ENCODE measurements at regions not wholly inside any gene's neighbourhood (a gene's known extent, or its start where the extent isn't known, plus 50 kb on each side); places are given as distances from the start of the nearest gene placed in this dataset.

DNA sequence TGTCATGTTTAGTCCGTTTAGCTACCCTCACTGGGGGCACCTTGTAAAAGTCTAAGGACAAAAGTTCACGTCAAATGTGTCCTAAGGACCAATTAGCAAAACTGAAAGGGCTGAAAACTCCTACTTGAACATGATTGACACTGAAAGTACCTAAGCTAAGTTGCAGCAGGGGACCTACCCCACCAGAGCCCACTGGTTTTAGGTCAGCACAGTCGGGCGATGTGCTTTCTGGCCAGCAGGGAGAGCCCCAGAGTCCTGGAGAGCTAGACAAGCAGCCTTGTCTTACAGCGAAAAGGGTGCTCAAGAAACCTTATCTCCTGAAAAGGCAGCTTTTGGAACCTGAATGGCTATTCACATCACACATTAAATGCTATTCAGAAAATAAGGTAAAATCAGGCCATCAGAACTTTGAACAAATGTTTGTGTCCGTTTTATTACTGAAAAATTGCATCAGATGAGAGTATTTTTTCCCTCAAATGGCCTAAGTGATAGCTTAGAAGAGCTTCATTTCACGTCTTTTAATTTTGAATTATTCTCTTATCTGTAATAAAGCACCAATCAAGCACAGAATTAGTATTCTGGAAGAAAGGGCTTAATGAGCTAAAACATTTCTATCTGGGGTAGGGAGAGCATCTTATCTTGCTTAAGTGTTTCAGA lies 52.2 kb upstream of the MKI67 start:
- WGBS, 2 donors = 49 to 54% methylated on average over 7 of the region's 7 CpGs
- no peak overlapping the region for H3K4me3 ChIP-seq (ENCODE audit: low read depth, poor library complexity, severe bottlenecking)
- peak in 1 of 2 donors; percentile 57 for DNase-seq (ENCODE audit: low spot score in 2 of 2)
- no peak for TF ChIP-seq POLR2A (IDR thresholded peaks at IDR 0.05)
- TF ChIP-seq, protein P1, sequence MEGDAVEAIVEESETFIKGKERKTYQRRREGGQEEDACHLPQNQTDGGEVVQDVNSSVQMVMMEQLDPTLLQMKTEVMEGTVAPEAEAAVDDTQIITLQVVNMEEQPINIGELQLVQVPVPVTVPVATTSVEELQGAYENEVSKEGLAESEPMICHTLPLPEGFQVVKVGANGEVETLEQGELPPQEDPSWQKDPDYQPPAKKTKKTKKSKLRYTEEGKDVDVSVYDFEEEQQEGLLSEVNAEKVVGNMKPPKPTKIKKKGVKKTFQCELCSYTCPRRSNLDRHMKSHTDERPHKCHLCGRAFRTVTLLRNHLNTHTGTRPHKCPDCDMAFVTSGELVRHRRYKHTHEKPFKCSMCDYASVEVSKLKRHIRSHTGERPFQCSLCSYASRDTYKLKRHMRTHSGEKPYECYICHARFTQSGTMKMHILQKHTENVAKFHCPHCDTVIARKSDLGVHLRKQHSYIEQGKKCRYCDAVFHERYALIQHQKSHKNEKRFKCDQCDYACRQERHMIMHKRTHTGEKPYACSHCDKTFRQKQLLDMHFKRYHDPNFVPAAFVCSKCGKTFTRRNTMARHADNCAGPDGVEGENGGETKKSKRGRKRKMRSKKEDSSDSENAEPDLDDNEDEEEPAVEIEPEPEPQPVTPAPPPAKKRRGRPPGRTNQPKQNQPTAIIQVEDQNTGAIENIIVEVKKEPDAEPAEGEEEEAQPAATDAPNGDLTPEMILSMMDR (IDR thresholded peaks at IDR 0.05) = no peak
- intact Hi-C loops (cut with DNase I; ENCODE audit: low total_unique reads) = no loop called here

DNA sequence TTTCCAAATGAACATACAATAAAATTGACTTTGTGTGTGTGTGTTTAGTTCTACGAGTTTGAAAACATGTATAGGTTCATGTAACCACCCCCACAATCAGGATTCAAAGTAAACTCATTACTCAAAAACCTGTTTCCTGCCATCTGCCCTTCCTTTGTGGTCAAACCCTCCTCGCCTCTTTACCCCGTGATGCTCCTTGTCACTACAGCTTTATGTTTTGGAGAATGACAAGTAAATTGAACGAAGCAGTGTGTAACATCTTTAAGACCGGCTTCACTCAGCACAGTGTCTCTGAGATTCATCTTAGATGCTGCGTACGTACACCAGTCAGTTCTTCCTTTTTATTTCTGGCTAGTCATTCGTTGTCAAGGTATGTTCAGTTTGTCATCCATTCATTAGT lies 54.6 kb upstream of the MKI67 start:
- 62 to 73% methylated on average over 8 of the region's 8 CpGs for WGBS, 2 donors
- peak in 1 of 2 donors; percentile 26 for DNase-seq (ENCODE audit: low spot score in 2 of 2)

DNA sequence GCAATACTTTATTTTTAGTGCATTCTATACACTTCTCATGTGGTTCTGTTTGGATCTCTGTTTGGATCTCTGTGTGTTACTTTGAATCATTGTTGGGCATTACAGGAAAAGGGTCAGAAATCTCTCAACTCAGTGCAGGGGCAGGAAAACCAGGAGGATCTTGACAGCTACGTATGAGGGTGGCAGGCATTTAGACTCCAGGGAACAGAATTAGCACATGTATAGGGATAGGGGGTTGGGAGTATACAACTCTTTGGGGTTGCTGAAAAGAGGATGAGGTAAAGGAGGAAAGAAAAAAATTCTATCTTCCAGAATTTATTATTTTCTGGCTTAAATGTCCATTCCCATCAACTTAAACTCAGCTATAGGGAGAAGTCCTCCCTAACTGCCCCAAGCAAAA lies 59.4 kb upstream of the MKI67 start:
- no peak for TF ChIP-seq POLR2A (IDR thresholded peaks at IDR 0.05)
- TF ChIP-seq, protein P1 (IDR thresholded peaks at IDR 0.05) = no peak
- intact Hi-C loops (cut with DNase I; ENCODE audit: low total_unique reads) = no loop called here
- DNase-seq (ENCODE audit: low spot score in 2 of 2) = peak in 1 of 2 donors; percentile 18
- no peak overlapping the region for H3K4me3 ChIP-seq (ENCODE audit: low read depth, poor library complexity, severe bottlenecking)
- WGBS, 2 donors = 57 to 69% methylated on average over 1 of the region's 1 CpG

More for the DNA sequence above, 54.6 kb upstream of the MKI67 start:
- TF ChIP-seq, protein P1 (IDR thresholded peaks at IDR 0.05) = no peak
- TF ChIP-seq POLR2A (IDR thresholded peaks at IDR 0.05) = no peak
- intact Hi-C loops (cut with DNase I; ENCODE audit: low total_unique reads) = no loop called here
- no peak overlapping the region for H3K4me3 ChIP-seq (ENCODE audit: low read depth, poor library complexity, severe bottlenecking)

DNA sequence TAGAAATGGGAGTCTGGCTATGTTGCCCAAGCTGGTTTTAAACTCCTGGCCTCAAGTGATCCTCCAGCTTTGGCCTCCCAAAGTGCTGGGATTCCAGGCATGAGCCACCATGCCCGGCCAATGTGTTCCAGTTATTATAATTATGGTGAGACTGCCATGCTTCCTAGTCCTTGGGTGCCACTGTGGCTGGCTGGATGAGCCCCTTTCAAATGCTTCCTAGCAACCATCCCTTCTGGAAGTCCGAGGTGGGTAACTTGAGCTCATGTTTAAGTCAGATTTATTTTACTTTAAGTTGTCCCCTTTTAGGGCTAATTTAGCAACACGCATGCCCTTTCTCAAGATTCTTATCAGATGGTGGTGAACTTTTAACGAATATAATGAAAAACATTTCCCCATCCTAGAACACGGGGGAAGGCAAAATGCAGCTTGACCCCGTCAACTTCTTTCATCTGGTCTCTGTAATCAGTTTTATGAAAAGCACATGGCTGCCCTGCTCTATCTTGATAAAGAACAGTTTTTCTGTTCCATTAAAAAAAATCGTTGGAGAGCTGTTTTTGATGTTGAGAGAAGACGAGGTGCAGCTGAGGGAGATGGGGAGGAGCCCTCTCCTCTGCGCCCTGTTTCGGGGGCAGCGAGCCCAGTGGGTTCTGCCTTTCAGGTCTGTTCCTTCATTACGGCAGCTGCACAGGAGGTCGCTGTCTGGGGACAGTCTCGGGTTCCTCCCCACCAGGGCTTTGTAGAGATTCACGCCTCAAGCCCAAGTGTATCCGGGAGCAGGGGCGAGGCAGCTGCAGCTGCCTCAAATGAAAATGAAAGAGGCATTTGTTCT lies 61.0 kb upstream of the MKI67 start:
- peak in 1 of 2 donors; percentile 76 for DNase-seq (ENCODE audit: low spot score in 2 of 2)
- 49 to 52% methylated on average over 17 of the region's 17 CpGs for WGBS, 2 donors
- intact Hi-C loops (cut with DNase I; ENCODE audit: low total_unique reads) = no loop called here
- TF ChIP-seq POLR2A (IDR thresholded peaks at IDR 0.05) = no peak
- TF ChIP-seq, protein P1 (IDR thresholded peaks at IDR 0.05) = no peak
- no peak overlapping the region for H3K4me3 ChIP-seq (ENCODE audit: low read depth, poor library complexity, severe bottlenecking)

DNA sequence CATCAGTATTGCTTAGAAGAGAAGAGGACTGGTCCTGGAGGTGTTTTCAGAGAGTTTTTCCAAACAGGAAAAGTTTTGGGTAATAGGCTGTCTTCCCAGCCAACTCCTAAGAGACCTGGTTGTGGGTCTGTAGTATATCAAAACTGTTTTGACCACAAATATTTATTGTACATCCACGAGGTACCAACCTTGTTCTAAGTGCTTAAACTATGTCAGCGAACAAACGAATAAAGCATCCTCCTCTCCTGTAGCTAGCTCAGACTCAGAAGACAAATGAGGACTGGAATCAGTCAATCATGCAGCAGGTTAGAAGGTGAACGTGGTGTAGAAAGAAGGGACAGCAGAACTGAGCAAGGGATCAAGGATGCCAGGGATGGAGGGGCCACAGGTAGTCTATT lies 61.6 kb upstream of the MKI67 start:
- DNase-seq (ENCODE audit: low spot score in 2 of 2) = no peak
- no peak overlapping the region for H3K4me3 ChIP-seq (ENCODE audit: low read depth, poor library complexity, severe bottlenecking)
- 44 to 56% methylated on average over 4 of the region's 4 CpGs for WGBS, 2 donors
- TF ChIP-seq, protein P1 (IDR thresholded peaks at IDR 0.05) = no peak
- no peak for TF ChIP-seq POLR2A (IDR thresholded peaks at IDR 0.05)
- intact Hi-C loops (cut with DNase I; ENCODE audit: low total_unique reads) = no loop called here

All from lower leg skin (tissue), 4 donors.